Thyroid gland (tissue), 4 donors: ENCODE measurements at regions not wholly inside any gene's neighbourhood (a gene's known extent, or its start where the extent isn't known, plus 50 kb on each side); places are given as distances from the start of the nearest gene placed in this dataset.

Experiments
- DNase-seq, 2 donors: peaks; one replicate each; pipeline ENCODE4 v3.0.0-alpha.2; 2019
- H3K27ac ChIP-seq, 3 donors: fragments of 200-600 bp; sonication (generic); 1 replicate in 2 of 3; 2 replicates in 1 of 3; pipeline ENCODE4 v1.5.1; 2016 to 2019; ENCODE audit warnings: mild to moderate bottlenecking in 1 of 3, moderate library complexity in 1 of 3
- H3K27me3 ChIP-seq: fragments of 200-600 bp; sonication (generic); one replicate; pipeline ENCODE4 v1.5.1; 2019
- H3K36me3 ChIP-seq, 2 donors: fragments of 200-600 bp; sonication (generic); one replicate each; pipeline ENCODE4 v1.5.1; 2016 to 2019
- H3K4me1 ChIP-seq, 2 donors: fragments of 200-600 bp; sonication (generic); one replicate each; pipeline ENCODE4 v1.5.1; 2017 to 2019
- H3K4me3 ChIP-seq, 3 donors: fragments of 200-600 bp; sonication (generic); replicated peaks in 1 of 3; 1 replicate in 2 of 3; 2 replicates in 1 of 3; pipeline ENCODE4 v1.5.1; 2016; ENCODE audit warnings: mild to moderate bottlenecking in 1 of 3
- H3K9me3 ChIP-seq: fragments of 200-600 bp; sonication (generic); one replicate; pipeline ENCODE4 v1.5.1; 2017
- POLR2A ChIP-seq, 2 donors: fragments of 450-650 bp; IDR thresholded peaks; one replicate each; pipeline ENCODE4 v1.6.1; 2017; ENCODE audit warnings: antibody characterized with exemption in 2 of 2, mild to moderate bottlenecking in 2 of 2, moderate library complexity in 1 of 2
- whole genome bisulfite sequencing, 2 donors: methylation state at CpG; one replicate each; pipeline ENCODE4 v1.1.5; 2017; 5-methylcytosine and 5-hydroxymethylcytosine counted together
- intact Hi-C: fragments of 100-400 bp; cut with DNase I; formaldehyde crosslinking; loops from one replicate; pipeline ENCODE4 v1.15.1; 2023
- TF ChIP-seq, protein P1 (sequence below), 6 experiments: fragments of 200-600 bp in 3 of 6; fragments of 450-650 bp in 3 of 6; sonication (generic) in 3 of 6; IDR thresholded peaks; one replicate each; pipeline ENCODE4 v1.5.1; 2016 to 2019; ENCODE audit warnings: antibody characterized with exemption in 6 of 6, mild to moderate bottlenecking in 2 of 6, inconsistent platforms in 1 of 6, moderate library complexity in 1 of 6

- intact Hi-C loops: no loop called here
- H3K36me3 ChIP-seq: no peaks in the 10 kb centered on the region
These were observed 185.0 kb downstream of the BCL11A start for GRCh38 chr2:60368456-60368855.

GRCh38 chr2:60366135-60366712 lies 187.2 kb downstream of the BCL11A start:
- TF ChIP-seq POLR2A (IDR thresholded peaks at IDR 0.05): no peak
- TF ChIP-seq, protein P1, sequence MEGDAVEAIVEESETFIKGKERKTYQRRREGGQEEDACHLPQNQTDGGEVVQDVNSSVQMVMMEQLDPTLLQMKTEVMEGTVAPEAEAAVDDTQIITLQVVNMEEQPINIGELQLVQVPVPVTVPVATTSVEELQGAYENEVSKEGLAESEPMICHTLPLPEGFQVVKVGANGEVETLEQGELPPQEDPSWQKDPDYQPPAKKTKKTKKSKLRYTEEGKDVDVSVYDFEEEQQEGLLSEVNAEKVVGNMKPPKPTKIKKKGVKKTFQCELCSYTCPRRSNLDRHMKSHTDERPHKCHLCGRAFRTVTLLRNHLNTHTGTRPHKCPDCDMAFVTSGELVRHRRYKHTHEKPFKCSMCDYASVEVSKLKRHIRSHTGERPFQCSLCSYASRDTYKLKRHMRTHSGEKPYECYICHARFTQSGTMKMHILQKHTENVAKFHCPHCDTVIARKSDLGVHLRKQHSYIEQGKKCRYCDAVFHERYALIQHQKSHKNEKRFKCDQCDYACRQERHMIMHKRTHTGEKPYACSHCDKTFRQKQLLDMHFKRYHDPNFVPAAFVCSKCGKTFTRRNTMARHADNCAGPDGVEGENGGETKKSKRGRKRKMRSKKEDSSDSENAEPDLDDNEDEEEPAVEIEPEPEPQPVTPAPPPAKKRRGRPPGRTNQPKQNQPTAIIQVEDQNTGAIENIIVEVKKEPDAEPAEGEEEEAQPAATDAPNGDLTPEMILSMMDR (IDR thresholded peaks at IDR 0.05): no peak
- Histone ChIP-seq H3K27ac (no peak overlapping the region), H3K4me1 (no peaks in the 10 kb centered on the region), H3K4me3 (no peak overlapping the region), H3K36me3 (no peaks in the 10 kb centered on the region), H3K27me3 (no peaks in the 10 kb centered on the region), H3K9me3 (no peaks in the 10 kb centered on the region)
- DNase-seq: no peak
- intact Hi-C loops: no loop called here
- WGBS, 2 donors: 73 to 78% methylated on average over 4 of the region's 4 CpGs

More at GRCh38 chr2:60368456-60368855, 185.0 kb downstream of the BCL11A start:
- Histone ChIP-seq H3K27me3 (no peaks in the 10 kb centered on the region), H3K9me3 (no peaks in the 10 kb centered on the region), H3K4me1 (no peaks in the 10 kb centered on the region), H3K27ac (peak overlapping the region in 2 of 3 donors; percentile 26 to 44), H3K4me3 (no peak overlapping the region)
- TF ChIP-seq, protein P1 (IDR thresholded peaks at IDR 0.05): no peak
- TF ChIP-seq POLR2A (IDR thresholded peaks at IDR 0.05): no peak
- peak; percentile 65 to 84 for DNase-seq
- WGBS, 2 donors: 45% methylated on average over 2 of the region's 2 CpGs

DNA sequence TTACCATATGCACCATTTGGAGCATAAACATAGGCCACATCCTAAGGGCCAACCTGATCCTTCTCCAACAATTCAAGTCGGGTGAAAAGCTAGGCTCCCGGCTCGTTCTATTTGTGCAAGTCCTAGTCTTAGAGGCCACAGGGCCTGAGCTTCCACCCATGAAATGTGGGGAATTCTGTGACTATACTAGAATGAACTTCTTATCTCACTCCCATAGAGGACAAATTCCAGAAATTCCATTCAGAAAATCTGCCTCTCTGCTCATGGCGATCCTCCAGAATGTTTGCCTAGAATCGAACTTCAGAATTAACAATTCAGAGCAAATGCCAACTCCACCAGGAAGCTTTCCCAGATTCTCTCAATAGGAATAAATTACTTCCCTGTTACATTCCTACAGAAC lies 187.9 kb downstream of the BCL11A start:
- intact Hi-C loops: no loop called here

DNA sequence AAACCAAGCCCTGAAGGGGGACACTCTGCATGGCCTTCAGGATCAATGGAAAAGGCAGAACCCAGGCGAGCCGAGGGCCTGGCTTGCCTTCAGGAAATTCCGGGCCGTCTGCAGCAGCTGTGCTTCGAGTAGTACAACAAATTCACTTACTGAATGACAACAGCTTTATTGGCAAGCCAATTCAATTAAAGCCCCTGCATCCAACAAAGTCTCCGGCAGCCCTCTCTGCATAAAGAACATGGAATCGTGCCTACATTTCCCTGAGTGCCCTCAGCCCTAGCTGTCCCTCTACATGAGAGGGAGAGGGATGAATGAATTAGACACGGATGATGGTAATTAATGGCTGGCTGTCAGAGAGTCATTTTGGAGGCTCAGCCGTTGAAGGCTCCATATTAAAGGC lies 189.0 kb downstream of the BCL11A start:
- Histone ChIP-seq H3K4me1 (no peaks in the 10 kb centered on the region), H3K4me3 (no peak overlapping the region), H3K27ac (no peak overlapping the region), H3K36me3 (no peaks in the 10 kb centered on the region), H3K9me3 (no peaks in the 10 kb centered on the region), H3K27me3 (no peaks in the 10 kb centered on the region)
- WGBS, 2 donors: 80 to 82% methylated on average over 8 to 9 of the region's 9 CpGs
- intact Hi-C loops: no loop called here
- TF ChIP-seq POLR2A (IDR thresholded peaks at IDR 0.05): no peak
- TF ChIP-seq, protein P1 (IDR thresholded peaks at IDR 0.05): no peak
- DNase-seq: no peak

More for the DNA sequence above, 187.9 kb downstream of the BCL11A start:
- no peak for DNase-seq
- Histone ChIP-seq H3K9me3 (no peaks in the 10 kb centered on the region), H3K4me3 (no peak overlapping the region), H3K27me3 (no peaks in the 10 kb centered on the region), H3K36me3 (no peaks in the 10 kb centered on the region), H3K27ac (no peak overlapping the region), H3K4me1 (no peaks in the 10 kb centered on the region)
- TF ChIP-seq, protein P1 (IDR thresholded peaks at IDR 0.05): no peak
- no peak for TF ChIP-seq POLR2A (IDR thresholded peaks at IDR 0.05)
- WGBS, 2 donors: 66 to 79% methylated on average over 5 of the region's 5 CpGs

DNA sequence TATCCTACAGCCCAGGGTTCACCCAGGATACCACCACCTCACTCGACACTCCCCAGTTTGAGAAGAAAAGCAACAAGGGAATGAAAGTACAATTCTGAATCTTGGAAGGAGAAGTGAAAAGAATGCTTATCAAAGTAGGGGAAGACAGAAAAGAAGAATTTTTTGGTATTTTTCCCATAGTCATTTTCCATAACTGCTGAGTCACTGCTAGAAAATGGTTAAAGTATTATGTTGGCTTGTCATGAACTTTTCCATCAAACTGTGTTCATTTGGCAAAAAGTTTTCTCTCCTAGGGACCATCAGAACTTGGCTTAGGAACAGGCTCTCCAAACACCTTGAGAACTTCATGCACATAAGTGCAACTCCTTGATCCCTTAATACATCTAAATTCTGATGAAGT lies 192.0 kb downstream of the BCL11A start:
- intact Hi-C loops: no loop called here
- Histone ChIP-seq H3K27me3 (no peaks in the 10 kb centered on the region), H3K4me3 (no peak overlapping the region), H3K4me1 (no peaks in the 10 kb centered on the region), H3K9me3 (no peaks in the 10 kb centered on the region), H3K27ac (no peak overlapping the region), H3K36me3 (no peaks in the 10 kb centered on the region)
- no peak for DNase-seq
- WGBS, 2 donors: 85 to 90% methylated on average over 1 of the region's 1 CpG
- no peak for TF ChIP-seq POLR2A (IDR thresholded peaks at IDR 0.05)
- TF ChIP-seq, protein P1 (IDR thresholded peaks at IDR 0.05): no peak
